Endothelial cell of umbilical vein (primary cell): ENCODE measurements at regions not wholly inside any gene's neighbourhood (a gene's known extent, or its start where the extent isn't known, plus 50 kb on each side); places are given as distances from the start of the nearest gene placed in this dataset.

Experiments
- BruUV-seq: library from RNA; stranded (reverse); fragments of 400-500 nt; replicated peaks from 2 replicates; lab custom pipeline; 2021; lab: Mats Ljungman, UMichigan
- CTCF ChIA-PET: fragments of 300-600, 350-600 bp; sonication (Branson Sonifier 250); formaldehyde crosslinking; loops from one replicate; lab custom pipeline; 2021; ENCODE audit warnings: antibody characterized with exemption, inconsistent platforms; lab: Charles Lee
- POLR2A ChIA-PET: fragments of 300-600, 350-600 bp; sonication (Branson Sonifier 250); formaldehyde crosslinking; loops from one replicate; lab custom pipeline; 2021; ENCODE audit warnings: antibody characterized with exemption, inconsistent platforms; lab: Charles Lee
- DNase-seq: peaks from one replicate; pipeline ENCODE4 v3.0.0-alpha.2; 2011; ENCODE audit warnings: low read depth, low spot score
- FAIRE-seq: peaks from 2 replicates; lab custom pipeline; 2011; peaks lifted over from hg19 to GRCh38; lab: Jason Lieb, UNC
- H2AFZ ChIP-seq: 2 replicates; pipeline ENCODE4 v1.6.0; 2012; ENCODE audit warnings: low read depth, low read length, control low read depth, inconsistent platforms
- H3K27ac ChIP-seq: 2 replicates; pipeline ENCODE4 v1.5.1; 2011; ENCODE audit warnings: low read depth, mild to moderate bottlenecking, control low read depth, low read length, moderate library complexity; ENCODE audit not compliant: insufficient read depth
- H3K27me3 ChIP-seq, 2 experiments: 2 replicates each; pipeline versions ENCODE4 v1.6.0 to v1.6.1; 2011; ENCODE audit warnings: low read length in 2 of 2, mixed read lengths in 1 of 2; ENCODE audit not compliant: control insufficient read depth in 2 of 2, insufficient read depth in 2 of 2
- H3K36me3 ChIP-seq, 2 experiments: 2 replicates in 1 of 2; 3 replicates in 1 of 2; pipeline ENCODE4 v1.5.1; 2011; ENCODE audit warnings: low read length in 2 of 2, mild to moderate bottlenecking in 1 of 2, moderate library complexity in 1 of 2; ENCODE audit not compliant: control insufficient read depth in 2 of 2, insufficient read depth in 2 of 2; ENCODE audit errors: extremely low read depth in 1 of 2
- H3K4me1 ChIP-seq: 3 replicates; pipeline ENCODE4 v1.5.1; 2011; ENCODE audit warnings: mild to moderate bottlenecking, low read length; ENCODE audit not compliant: control insufficient read depth, insufficient read depth; ENCODE audit errors: extremely low read depth
- H3K4me2 ChIP-seq: 2 replicates; pipeline ENCODE4 v1.6.1; 2011; ENCODE audit warnings: low read length, control low read depth, mixed read lengths; ENCODE audit not compliant: insufficient read depth
- H3K4me3 ChIP-seq, 3 experiments: fragments of 200-600 bp in 1 of 3; sonication (generic), shearing (Covaris generic) in 1 of 3; replicated peaks in 1 of 3; 2 replicates each; pipeline ENCODE4 v1.5.1; 2011 to 2016; ENCODE audit warnings: control low read depth in 3 of 3, low read length in 3 of 3, mild to moderate bottlenecking in 2 of 3, inconsistent platforms in 1 of 3, low read depth in 1 of 3, moderate library complexity in 1 of 3; ENCODE audit not compliant: insufficient read depth in 1 of 3
- H3K79me2 ChIP-seq: 2 replicates; pipeline ENCODE4 v1.6.0; 2012; ENCODE audit warnings: low read length, inconsistent platforms; ENCODE audit not compliant: control insufficient read depth, insufficient read depth
- H3K9ac ChIP-seq: replicated peaks from 2 replicates; pipeline ENCODE3; 2011; ENCODE audit warnings: low read length, control low read depth; ENCODE audit not compliant: insufficient read depth; ENCODE audit errors: extremely low read depth
- H3K9me1 ChIP-seq: replicated peaks from 3 replicates; pipeline ENCODE4 v1.6.0; 2011; ENCODE audit warnings: mild to moderate bottlenecking, low read length; ENCODE audit not compliant: control insufficient read depth, insufficient read depth; ENCODE audit errors: extremely low read depth
- H3K9me3 ChIP-seq: replicated peaks from 2 replicates; pipeline ENCODE4 v1.5.1; 2012; ENCODE audit warnings: low read length, inconsistent platforms; ENCODE audit not compliant: control insufficient read depth, insufficient read depth
- H4K20me1 ChIP-seq: replicated peaks from 2 replicates; pipeline ENCODE3; 2011; ENCODE audit warnings: mild to moderate bottlenecking, low read length; ENCODE audit not compliant: control insufficient read depth, insufficient read depth; ENCODE audit errors: extremely low read depth
- EZH2 ChIP-seq: IDR thresholded peaks from 2 replicates; pipeline ENCODE4 v1.6.1; 2012; ENCODE audit warnings: borderline replicate concordance, low read depth, mild to moderate bottlenecking, moderate library complexity, low read length, inconsistent platforms; ENCODE audit not compliant: severe bottlenecking
- FOS ChIP-seq: IDR thresholded peaks from 2 replicates; pipeline ENCODE4 v1.6.1; 2011; ENCODE audit warnings: mild to moderate bottlenecking, low read length, moderate library complexity, borderline replicate concordance; ENCODE audit not compliant: insufficient read depth
- GATA2 ChIP-seq: IDR thresholded peaks from 2 replicates; pipeline ENCODE4 v1.7.0; 2011; ENCODE audit warnings: low read depth, mild to moderate bottlenecking, moderate library complexity, mixed read lengths, low read length; ENCODE audit not compliant: insufficient read length, insufficient read depth
- JUN ChIP-seq: IDR thresholded peaks from 2 replicates; pipeline ENCODE4 v1.6.1; 2011; ENCODE audit warnings: borderline replicate concordance, low read depth; ENCODE audit not compliant: insufficient read length, insufficient read depth
- MYC ChIP-seq: IDR thresholded peaks from one replicate; pipeline ENCODE4 v1.6.1; 2011; ENCODE audit warnings: mild to moderate bottlenecking, low read depth, low read length
- POLR2A ChIP-seq: IDR thresholded peaks from 2 replicates; pipeline ENCODE4 v1.6.1; 2012; ENCODE audit warnings: low read depth, mild to moderate bottlenecking, control low read depth, low read length
- POLR2AphosphoS5 ChIP-seq: IDR thresholded peaks from 2 replicates; pipeline ENCODE4 v1.6.1; 2012; ENCODE audit warnings: low read depth, mild to moderate bottlenecking, control low read depth, low read length, moderate library complexity; ENCODE audit not compliant: insufficient read depth
- dilution Hi-C: fragments of 300-500 bp; cut with MboI; formaldehyde crosslinking; loops from one replicate; pipeline ENCODE4 v1.15.0; 2019; ENCODE audit warnings: low sequenced_read_pairs; ENCODE audit not compliant: extremely low pct_ligation_motif_present
- intact Hi-C: fragments of 100-400 bp; cut with micrococcal nuclease; formaldehyde crosslinking; loops from one replicate; pipeline ENCODE4 v1.10.0; 2022
- TF ChIP-seq, protein P1 (sequence below): IDR thresholded peaks from 2 replicates; pipeline ENCODE4 v1.6.1; 2011; ENCODE audit not compliant: insufficient read depth, insufficient read length
- TF ChIP-seq, protein P2 (sequence below), 2 donors: IDR thresholded peaks; 1 replicate in 1 of 2; 2 replicates in 1 of 2; pipeline ENCODE4 v1.5.1; 2011; ENCODE audit warnings: low read length in 2 of 2, mild to moderate bottlenecking in 2 of 2, moderate library complexity in 2 of 2, control low read depth in 1 of 2, inconsistent platforms in 1 of 2, low read depth in 1 of 2; ENCODE audit not compliant: insufficient read depth in 1 of 2; ENCODE audit errors: extremely low read depth in 1 of 2

DNA sequence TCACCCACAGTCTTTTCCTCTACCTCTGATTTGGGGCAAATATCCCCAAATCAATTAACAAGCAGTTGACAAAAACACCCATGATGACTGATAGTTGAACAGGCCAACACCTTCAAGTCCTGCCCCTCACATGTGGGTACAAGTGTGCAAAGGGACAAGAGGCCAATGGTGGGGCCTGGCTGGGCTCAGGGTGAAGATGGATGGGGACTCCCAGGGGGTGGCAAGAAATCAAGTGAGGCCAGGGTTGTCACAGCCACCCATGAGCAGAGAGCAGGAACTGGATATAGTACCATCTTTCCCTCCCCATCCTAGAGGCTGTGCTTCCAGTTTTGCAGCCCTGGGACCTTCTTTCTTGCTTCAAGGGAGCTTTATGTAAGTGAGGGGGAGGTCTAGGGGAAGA, 270.2 kb upstream of the TOPAZ1 start:
- CTCF ChIA-PET = no interaction called here
- BruUV-seq = no TSS peak
- dilution Hi-C loops = no loop called here

More for the DNA sequence above, 270.2 kb upstream of the TOPAZ1 start:
- FAIRE-seq (no peak), DNase-seq (no peak)
- Histone ChIP-seq H3K27me3 (peaks cover 0 to 3% of the 10 kb centered on the region in 2 experiments), H3K9me3 (no peaks in the 10 kb centered on the region), H3K4me3 (no peak overlapping the region), H3K4me2 (no peak overlapping the region), H3K36me3 (no peaks in the 10 kb centered on the region), H3K79me2 (no peaks in the 10 kb centered on the region), H3K27ac (no peak overlapping the region), H3K9me1 (no peaks in the 10 kb centered on the region), H4K20me1 (no peaks in the 10 kb centered on the region), H3K4me1 (no peaks in the 10 kb centered on the region), H3K9ac (no peak overlapping the region), H2AFZ (no peak overlapping the region)
- POLR2A ChIA-PET = no interaction called here
- TF ChIP-seq GATA2 = no peak
- no peak for TF ChIP-seq POLR2A
- TF ChIP-seq POLR2AphosphoS5 = no peak
- no peak for TF ChIP-seq FOS
- no peak for TF ChIP-seq JUN
- TF ChIP-seq EZH2 = no peak
- TF ChIP-seq MYC = no peak
- TF ChIP-seq, protein P1, sequence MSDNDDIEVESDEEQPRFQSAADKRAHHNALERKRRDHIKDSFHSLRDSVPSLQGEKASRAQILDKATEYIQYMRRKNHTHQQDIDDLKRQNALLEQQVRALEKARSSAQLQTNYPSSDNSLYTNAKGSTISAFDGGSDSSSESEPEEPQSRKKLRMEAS = no peak
- TF ChIP-seq, protein P2, sequence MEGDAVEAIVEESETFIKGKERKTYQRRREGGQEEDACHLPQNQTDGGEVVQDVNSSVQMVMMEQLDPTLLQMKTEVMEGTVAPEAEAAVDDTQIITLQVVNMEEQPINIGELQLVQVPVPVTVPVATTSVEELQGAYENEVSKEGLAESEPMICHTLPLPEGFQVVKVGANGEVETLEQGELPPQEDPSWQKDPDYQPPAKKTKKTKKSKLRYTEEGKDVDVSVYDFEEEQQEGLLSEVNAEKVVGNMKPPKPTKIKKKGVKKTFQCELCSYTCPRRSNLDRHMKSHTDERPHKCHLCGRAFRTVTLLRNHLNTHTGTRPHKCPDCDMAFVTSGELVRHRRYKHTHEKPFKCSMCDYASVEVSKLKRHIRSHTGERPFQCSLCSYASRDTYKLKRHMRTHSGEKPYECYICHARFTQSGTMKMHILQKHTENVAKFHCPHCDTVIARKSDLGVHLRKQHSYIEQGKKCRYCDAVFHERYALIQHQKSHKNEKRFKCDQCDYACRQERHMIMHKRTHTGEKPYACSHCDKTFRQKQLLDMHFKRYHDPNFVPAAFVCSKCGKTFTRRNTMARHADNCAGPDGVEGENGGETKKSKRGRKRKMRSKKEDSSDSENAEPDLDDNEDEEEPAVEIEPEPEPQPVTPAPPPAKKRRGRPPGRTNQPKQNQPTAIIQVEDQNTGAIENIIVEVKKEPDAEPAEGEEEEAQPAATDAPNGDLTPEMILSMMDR (IDR thresholded peaks at IDR 0.05; ENCODE audit: extremely low read depth in 1 of 2, insufficient read depth in 1 of 2, low read depth in 1 of 2, low read length in 2 of 2) = no peak
- intact Hi-C loops = no loop called here
